ENCODE measurements at regions not wholly inside any gene's neighbourhood (a gene's known extent, or its start where the extent isn't known, plus 50 kb on each side); places are given as distances from the start of the nearest gene placed in this dataset.

- FAIRE-seq, result no peak
- Histone ChIP-seq H3K9ac (ENCODE audit: insufficient read depth, low read depth, low read length) (no peak overlapping the region), H3K79me2 (ENCODE audit: insufficient read depth, low read length) (no peaks in the 10 kb centered on the region), H4K20me1 (ENCODE audit: insufficient read depth, low read length) (no peaks in the 10 kb centered on the region), H2AFZ (ENCODE audit: low read length) (no peak overlapping the region), H3K4me1 (ENCODE audit: insufficient read depth, low read length) (no peaks in the 10 kb centered on the region), H3K27ac (ENCODE audit: extremely low read length, insufficient read depth, low read length) (no peak overlapping the region), H3K36me3 (replicated peaks in 1 of 2; ENCODE audit: control insufficient read depth in 1 of 2, insufficient read depth in 2 of 2, low read length in 2 of 2) (no peaks in the 10 kb centered on the region), H3K4me2 (ENCODE audit: low read depth, low read length) (no peak overlapping the region), H3K4me3 (replicated peaks in 1 of 3; ENCODE audit: insufficient read depth in 1 of 3, low read depth in 2 of 3, low read length in 3 of 3) (no peak overlapping the region), H3K27me3 (ENCODE audit: control insufficient read depth in 1 of 2, insufficient read depth in 2 of 2, low read length in 2 of 2) (no peaks in the 10 kb centered on the region), H3K9me3 (ENCODE audit: low read length) (peaks cover 91% of the 10 kb centered on the region)
- DNase-seq (ENCODE audit: low spot score), result no peak
- in situ Hi-C loops (cut with HindIII; ENCODE audit: extremely low pct_ligation_motif_present, low pct_unique_long_range_greater_than_20kb) (no loop called here), intact Hi-C loops (cut with micrococcal nuclease; ENCODE audit: unreplicated experiment) (no loop called here)
- ATAC-seq, result no peak
- POLR2A ChIA-PET, result no interaction called here
- CTCF ChIA-PET (ENCODE audit: low intra/inter-chr PET ratio, low total read pairs), result no interaction called here
- 38% methylated on average over 1 of the region's 1 CpG for WGBS (ENCODE audit: low lambda C conversion rate)
- no TSS peak for BruUV-seq (replicated peaks)
- TF ChIP-seq SP140L (CRISPR knock-in tag; IDR thresholded peaks at IDR 0.05; ENCODE audit: borderline replicate concordance) (no peak), TBX3 (IDR thresholded peaks at IDR 0.05; ENCODE audit: borderline replicate concordance) (no peak), TOE1 (CRISPR knock-in tag; IDR thresholded peaks at IDR 0.05) (no peak), SKI (IDR thresholded peaks at IDR 0.05; ENCODE audit: partially characterized antibody) (no peak), ZNF33A (CRISPR knock-in tag; IDR thresholded peaks at IDR 0.05; ENCODE audit: borderline replicate concordance) (no peak), JUNB (CRISPR knock-in tag; IDR thresholded peaks at IDR 0.05; ENCODE audit: borderline replicate concordance) (no peak), HDAC6 (IDR thresholded peaks at IDR 0.05; ENCODE audit: low read depth, low read length) (no peak), ZBTB37 (CRISPR knock-in tag; IDR thresholded peaks at IDR 0.05) (no peak), ZNF530 (CRISPR knock-in tag; IDR thresholded peaks at IDR 0.05; ENCODE audit: low read depth) (no peak), SATB2 (CRISPR knock-in tag; IDR thresholded peaks at IDR 0.05) (no peak), KDM5A (IDR thresholded peaks at IDR 0.05; ENCODE audit: borderline replicate concordance, low read length) (no peak)
- TF ChIP-seq, protein P1, sequence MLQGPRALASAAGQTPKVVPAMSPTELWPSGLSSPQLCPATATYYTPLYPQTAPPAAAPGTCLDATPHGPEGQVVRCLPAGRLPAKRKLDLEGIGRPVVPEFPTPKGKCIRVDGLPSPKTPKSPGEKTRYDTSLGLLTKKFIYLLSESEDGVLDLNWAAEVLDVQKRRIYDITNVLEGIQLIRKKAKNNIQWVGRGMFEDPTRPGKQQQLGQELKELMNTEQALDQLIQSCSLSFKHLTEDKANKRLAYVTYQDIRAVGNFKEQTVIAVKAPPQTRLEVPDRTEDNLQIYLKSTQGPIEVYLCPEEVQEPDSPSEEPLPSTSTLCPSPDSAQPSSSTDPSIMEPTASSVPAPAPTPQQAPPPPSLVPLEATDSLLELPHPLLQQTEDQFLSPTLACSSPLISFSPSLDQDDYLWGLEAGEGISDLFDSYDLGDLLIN (CRISPR knock-in tag; IDR thresholded peaks at IDR 0.05; ENCODE audit: borderline replicate concordance), result no peak
- TF ChIP-seq, protein P2, sequence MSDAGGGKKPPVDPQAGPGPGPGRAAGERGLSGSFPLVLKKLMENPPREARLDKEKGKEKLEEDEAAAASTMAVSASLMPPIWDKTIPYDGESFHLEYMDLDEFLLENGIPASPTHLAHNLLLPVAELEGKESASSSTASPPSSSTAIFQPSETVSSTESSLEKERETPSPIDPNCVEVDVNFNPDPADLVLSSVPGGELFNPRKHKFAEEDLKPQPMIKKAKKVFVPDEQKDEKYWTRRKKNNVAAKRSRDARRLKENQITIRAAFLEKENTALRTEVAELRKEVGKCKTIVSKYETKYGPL (CRISPR knock-in tag; IDR thresholded peaks at IDR 0.05), result no peak
- TF ChIP-seq, protein P3, sequence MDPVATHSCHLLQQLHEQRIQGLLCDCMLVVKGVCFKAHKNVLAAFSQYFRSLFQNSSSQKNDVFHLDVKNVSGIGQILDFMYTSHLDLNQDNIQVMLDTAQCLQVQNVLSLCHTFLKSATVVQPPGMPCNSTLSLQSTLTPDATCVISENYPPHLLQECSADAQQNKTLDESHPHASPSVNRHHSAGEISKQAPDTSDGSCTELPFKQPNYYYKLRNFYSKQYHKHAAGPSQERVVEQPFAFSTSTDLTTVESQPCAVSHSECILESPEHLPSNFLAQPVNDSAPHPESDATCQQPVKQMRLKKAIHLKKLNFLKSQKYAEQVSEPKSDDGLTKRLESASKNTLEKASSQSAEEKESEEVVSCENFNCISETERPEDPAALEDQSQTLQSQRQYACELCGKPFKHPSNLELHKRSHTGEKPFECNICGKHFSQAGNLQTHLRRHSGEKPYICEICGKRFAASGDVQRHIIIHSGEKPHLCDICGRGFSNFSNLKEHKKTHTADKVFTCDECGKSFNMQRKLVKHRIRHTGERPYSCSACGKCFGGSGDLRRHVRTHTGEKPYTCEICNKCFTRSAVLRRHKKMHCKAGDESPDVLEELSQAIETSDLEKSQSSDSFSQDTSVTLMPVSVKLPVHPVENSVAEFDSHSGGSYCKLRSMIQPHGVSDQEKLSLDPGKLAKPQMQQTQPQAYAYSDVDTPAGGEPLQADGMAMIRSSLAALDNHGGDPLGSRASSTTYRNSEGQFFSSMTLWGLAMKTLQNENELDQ (CRISPR knock-in tag; IDR thresholded peaks at IDR 0.05; ENCODE audit: borderline replicate concordance), result no peak
- TF ChIP-seq, protein P4, sequence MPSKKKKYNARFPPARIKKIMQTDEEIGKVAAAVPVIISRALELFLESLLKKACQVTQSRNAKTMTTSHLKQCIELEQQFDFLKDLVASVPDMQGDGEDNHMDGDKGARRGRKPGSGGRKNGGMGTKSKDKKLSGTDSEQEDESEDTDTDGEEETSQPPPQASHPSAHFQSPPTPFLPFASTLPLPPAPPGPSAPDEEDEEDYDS (CRISPR knock-in tag; IDR thresholded peaks at IDR 0.05), result no peak
- TF ChIP-seq, protein P5, sequence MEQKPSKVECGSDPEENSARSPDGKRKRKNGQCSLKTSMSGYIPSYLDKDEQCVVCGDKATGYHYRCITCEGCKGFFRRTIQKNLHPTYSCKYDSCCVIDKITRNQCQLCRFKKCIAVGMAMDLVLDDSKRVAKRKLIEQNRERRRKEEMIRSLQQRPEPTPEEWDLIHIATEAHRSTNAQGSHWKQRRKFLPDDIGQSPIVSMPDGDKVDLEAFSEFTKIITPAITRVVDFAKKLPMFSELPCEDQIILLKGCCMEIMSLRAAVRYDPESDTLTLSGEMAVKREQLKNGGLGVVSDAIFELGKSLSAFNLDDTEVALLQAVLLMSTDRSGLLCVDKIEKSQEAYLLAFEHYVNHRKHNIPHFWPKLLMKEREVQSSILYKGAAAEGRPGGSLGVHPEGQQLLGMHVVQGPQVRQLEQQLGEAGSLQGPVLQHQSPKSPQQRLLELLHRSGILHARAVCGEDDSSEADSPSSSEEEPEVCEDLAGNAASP (CRISPR knock-in tag; IDR thresholded peaks at IDR 0.05; ENCODE audit: borderline replicate concordance), result no peak
Measured at GRCh38 chr6:22878706-22879105, 309.3 kb downstream of the HDGFL1 start.

Measured in HepG2 (cell line).